ENCODE measurements at regions not wholly inside any gene's neighbourhood (a gene's known extent, or its start where the extent isn't known, plus 50 kb on each side); places are given as distances from the start of the nearest gene placed in this dataset.
A peak's percentile ranks its signal among the peaks of the same experiment; 100 is the strongest.

DNA sequence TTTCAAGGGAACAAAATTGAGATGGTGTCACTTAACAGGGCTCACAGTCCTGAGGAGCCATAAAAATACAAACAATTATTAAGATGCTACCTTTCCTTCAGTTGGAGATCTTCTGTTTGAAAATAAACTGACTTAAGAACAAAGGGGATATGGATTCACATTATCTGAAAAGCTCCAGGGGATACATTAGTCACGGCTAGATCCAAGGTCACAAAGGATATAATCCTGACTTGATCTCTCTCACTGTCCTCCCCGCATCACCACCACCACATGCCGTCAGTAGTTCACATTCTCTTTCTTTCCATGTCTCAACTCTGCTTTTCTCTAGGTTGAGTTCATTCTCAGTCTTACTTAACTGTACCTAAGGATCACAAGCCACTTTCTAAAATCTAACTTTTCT is 530.4 kb upstream of the MARCKS start:
- DNase-seq: no peak

DNA sequence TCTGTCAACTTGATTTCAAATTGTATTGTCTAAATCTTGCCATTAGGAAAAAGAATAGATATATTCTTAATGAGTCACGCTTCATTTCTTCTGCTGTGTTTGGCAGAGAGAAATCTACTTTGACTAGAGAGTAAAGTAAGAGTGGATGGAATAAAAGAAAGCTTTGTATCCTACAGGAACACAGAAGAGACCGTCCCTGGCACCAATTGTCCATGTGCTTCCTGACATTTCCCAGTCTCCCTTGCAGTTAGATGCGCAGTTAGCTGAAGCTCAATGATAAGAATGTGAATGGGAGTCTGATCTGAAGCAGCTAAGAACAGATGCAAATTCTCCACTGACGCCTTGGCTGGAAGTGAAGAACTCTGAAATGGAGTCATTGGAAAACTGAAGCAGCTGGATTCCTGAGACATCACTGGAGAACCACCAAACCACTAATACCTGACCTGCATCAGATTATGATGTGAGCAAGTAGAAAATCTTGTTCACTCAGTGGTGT is 528.2 kb upstream of the MARCKS start:
- no peak for DNase-seq

DNA sequence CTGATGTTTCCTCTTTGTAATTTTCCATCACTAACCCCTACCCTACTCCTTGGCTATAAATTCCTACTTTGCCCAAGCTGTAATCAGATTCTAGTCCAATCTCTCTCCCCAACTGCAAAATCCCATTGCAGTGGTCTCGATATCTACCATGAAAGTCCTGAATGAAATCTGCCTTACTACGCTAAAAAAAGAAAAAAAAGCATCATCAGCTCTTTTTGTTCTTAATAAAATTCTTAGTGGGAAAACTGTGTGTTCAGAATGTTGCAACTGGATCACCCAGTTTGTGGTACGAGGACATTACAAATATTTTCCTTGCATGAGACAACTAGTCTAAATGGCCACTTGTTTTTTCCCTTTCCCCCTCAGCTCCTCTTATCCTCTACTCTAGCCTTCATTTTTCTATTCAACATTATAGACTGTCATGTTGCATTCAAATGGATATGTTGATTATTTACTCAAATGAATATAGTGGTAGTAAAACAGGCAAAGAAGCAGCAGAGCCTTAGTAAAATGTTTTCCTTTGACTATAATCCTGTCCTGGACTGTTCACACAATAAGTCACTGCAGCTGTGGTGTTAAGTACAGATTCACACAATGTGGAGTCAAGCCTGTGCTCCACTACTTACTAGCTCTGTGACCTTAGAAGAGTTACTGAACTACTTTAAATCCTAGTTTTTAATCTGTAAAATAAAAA is 527.1 kb upstream of the MARCKS start:
- DNase-seq: no peak

DNA sequence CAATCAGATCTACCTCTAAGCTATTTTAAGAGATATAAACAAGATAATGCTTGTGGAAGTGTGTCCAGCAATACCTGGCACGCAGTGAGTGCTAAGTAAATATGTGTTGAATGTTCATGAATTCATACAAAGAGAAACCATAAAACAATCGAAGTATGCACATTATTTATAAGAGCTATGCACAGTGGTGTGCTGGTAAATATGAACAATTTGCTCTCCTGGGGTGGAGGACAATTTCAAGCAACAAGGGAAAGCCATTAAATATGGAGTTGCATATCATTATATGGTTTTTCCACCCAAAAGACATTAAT is 526.6 kb upstream of the MARCKS start:
- peak; percentile 68 for DNase-seq

DNA sequence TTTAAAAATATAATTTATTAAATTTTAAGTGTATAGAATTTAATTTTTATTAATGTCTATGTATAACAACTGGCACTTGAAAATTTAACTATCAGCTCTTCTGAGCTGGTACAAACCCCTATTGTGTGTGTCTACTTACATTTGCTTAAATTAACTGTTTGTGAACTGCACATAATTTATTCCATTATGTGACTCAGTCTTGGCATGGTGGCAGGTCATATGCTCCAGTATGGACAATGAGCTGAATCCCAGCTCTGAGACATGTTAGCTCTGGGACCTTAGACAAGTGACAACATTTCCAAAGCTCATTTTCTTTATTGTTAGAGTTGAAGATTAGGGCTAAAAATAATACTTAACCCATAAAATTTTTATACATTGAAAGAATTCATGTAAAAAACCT is 526.1 kb upstream of the MARCKS start:
- no peak for DNase-seq

DNA sequence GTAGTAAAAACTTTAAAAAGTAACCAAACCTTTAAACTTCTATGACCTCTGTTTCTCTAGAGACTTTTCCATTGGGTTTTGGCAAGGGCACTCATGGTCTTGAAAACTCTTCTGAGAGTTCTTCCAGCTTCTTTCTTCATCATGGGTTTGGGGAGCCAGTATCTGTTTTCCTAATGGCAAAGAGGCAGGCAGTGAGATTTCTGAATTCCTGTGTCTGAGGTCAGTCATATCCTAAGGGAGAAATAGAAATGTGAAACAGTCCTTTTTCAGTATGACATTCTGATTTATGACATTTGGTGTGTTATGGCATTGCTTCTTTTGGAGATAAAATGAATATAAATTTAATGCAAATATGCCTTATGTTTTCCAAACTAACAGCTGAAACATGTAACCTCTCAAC is 518.5 kb upstream of the MARCKS start:
- no peak for DNase-seq

DNA sequence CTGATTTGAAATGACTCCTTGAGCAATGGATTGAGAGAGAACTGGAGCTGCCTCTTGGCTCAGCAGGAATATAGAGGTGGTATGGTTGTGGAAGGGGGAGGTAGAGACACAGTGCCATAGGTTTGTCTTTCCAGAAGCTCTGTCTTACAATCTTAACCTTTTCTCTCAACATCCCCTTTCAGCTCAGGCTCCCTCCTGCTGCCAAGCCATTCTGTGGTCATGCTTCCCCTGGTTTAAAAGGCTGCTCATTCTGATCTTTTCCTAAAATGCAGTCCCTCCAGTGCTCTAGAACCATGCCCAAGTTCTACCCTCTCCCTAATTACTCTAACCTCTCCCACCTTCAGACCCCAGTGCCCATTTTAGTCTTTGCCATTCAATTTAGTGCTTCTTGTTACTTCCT is 517.9 kb upstream of the MARCKS start:
- no peak for DNase-seq

DNA sequence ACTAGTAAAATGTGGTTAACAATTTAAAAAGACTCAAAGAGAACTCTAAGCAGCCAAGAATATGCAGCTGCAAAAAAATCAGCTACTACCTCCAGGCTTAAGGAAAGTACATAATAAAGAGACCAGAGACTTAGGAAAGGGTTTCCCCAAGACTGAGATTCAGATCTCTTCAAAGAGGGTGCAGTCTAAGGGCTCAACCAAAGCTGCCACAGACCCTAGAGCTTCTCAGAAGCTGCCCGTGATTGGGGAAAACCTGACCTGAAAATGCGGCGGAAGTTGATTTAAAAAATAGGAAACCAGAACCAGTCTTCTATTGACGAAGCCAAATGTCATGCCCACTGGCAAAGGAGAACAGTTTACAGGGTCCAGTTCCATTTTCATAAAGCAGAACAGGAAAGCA is 516.8 kb upstream of the MARCKS start:
- DNase-seq: no peak

DNA sequence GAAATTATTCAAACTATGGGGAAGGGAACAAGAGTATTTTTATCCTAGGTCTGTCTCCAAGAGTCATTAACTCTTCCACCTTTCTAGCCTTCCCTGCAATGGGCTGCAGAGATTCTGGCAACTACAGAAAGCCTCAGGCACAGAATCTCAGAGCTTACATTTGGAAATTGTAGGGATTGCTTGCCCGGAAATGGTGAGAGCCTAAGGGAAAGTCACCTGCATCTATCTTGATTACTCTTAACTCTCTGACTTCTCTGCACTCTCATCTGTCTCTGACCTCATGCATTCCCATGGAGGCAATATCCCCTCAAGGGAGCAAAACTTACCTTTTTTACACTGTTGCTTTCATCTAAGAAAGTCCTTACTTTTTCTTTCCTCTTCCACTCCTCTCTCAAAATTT is 513.2 kb upstream of the MARCKS start:
- no peak for DNase-seq

DNA sequence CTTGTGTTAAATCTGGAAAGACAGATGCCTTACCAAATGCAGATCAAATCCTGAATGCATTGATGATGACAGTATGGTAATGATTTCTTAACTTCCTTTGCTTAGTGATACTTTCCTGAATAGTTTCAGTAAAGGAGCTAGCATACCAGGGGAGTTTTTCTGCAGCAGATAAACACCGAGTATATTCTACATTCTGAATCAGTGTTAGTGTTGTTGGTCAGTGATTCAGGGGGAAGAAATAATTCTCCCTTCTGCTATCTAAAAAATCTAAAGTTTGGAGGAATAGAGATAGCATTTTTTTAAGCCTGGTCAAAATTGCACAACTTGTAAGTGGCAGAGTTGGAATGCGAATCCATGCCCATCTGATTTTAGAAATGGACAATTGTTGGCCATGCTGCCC is 512.2 kb upstream of the MARCKS start:
- no peak for DNase-seq

DNA sequence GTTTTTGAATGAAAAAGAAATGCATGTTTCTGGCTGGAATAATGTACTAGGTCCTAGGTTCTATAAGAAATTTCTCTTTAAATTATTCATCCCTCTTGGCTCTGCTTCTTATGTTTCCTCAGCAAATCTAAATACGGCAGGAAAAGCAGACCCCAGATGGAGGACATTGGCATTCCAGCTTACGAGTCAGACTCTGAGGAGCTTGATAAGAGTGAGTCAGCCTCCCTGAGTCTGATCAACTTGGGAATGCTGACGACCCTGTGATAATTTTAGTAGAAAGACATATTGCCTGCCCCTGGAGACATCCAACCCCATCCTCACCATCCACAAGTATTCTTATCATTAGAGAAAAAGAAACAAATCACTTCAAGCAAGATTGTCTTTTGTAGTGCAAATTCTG is 509.7 kb upstream of the MARCKS start:
- no peak for DNase-seq

DNA sequence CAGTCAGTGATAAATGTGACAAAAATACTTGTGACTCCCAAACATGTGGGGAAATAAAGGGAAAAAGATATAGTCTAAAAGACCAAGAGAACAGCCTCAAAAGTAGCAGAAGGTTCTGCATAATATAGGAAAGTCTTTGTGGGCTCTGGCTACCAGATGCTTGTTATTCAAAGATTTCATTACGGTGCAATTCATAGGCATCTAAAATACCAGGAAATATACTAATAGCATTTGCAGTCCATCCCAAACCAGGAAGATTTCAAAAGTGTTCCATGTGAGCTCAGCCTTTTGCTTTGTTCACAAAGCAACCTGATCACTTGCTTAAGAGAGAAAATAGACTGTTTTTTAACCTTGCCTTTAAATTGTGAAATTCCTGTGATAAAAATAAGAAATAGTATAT is 506.7 kb upstream of the MARCKS start:
- DNase-seq: no peak

DNA sequence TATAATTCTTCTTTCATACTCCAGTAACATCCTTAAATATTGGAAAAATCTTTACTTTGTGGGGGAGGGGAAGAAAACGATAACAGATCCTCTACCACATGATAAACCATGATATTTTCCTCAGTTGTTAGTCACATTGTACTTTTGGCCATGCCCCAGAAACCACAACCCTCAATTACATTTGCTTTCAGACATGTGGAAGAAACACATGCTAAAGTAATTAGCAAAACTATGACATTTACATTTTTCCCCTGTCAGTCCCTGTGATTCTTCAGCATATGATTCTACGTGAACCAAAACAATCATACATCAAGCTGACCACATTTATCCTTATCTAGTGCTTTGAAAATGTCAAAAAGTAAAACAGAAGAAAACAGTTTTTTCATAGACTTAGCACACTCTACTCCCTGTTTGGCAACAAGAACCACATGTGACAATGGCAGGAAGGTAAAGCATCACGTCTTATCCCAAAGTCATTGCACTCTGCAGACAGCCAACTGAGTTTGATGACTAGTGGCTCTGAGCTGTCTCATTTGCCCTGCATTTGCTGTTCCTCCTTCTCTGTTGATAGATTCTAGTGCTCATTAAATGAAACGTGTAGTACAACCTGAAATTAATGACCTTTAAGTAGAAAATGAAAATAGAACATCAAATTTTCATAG is 505.8 kb upstream of the MARCKS start:
- DNase-seq: no peak

DNA sequence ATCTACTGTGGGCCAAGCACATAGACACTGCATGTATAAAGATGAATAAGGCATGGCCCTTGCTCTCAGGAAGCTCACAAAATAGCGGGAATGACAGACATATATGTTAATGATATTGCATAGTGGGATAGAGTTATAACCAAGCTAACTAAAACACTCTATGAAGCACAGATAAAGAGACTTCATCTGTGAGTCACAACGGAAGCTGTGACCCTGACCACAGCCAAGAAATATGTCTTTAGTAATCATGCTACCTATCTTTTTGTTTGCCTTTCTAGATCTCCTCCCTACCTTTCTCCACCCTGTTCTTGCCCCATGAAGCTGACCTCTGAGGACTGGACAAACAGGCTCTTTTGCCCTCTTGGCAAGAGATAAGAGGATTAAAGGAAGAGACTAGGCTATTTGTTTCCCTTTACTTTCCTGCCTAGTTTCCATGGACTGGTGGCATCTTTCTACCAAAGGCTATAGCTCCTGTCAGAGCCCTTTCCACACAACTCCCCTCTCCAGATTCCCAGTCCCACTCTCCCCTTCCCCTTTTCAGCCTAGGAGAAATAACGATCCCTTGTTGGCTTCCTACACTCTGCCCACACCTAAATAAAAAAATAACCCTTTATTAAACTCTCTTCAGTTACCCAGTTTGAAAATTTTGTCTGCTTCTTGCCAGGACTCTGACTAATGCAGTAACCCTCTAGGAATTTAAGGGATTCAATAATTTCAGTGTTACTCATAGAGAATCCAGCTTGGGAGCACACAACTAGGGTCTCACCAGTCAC is 504.9 kb upstream of the MARCKS start:
- no peak for DNase-seq

DNA sequence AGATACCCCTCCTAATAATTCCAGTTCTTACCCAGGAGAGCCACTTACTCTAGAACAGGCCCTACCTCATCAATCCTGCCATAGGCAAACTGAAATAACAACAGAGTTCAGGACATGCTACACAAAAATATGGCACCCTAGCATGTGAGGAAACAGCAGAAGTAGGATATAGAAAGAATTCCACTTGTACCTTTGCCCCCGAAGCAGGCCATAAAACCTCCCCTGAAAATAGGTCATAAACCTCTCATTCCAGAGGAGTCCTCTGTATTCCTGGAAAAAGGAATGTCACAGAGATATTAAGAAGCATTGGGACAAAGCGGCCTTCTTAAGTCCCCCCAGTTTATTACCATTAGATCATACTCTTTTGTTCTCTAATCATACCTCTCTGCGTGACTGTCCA is 504.3 kb upstream of the MARCKS start:
- DNase-seq: no peak

DNA sequence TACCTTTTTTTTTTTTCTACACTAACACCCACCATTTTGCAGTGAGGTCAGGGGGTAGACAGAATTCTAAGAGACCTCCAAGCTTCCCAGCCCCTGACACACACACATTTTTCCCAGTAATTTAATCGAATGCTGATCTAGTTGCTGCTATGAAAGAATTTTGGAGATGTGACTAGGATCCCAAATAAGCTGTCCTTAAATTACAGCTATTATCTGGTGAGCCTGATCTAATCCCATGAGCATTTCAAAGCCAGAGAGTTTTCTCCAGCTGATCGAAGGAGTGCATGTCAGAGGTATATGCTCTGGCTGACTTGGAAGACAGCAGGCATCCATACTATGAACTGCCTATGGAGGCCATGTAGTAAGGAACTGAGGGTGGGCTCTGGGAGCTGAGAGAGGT is 503.8 kb upstream of the MARCKS start:
- DNase-seq: no peak

DNA sequence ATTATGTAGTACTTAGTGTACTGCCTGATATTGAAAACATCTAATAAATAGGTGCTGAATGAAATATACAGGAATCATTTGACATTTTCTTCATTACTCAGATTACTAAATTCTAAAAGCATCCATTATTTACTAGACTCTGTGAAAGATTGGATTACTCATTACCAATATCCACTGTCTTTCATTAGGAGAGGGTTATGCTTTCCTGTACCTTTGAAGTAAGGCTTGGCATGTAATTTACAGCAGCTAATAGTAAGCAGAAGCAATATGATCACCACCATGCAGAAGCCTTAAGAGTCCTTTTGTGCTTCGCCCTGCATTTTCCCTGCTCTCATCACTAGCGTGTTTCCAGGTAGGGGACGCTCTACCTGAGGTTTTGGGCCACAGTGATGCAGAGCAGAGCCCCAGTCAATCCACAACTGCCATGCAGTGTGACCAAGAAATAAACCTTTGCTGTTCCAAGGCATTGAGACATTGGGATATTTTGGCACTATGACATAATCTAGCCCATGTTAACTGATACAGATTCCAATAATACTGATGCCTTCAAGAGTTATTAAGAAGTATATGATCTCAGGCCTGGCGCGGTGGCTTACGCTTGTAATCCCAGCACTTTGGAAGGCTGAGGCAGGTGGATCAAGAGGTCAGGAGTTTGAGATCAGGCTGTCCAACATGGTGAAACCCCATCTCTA is 502.8 kb upstream of the MARCKS start:
- DNase-seq: no peak

DNA sequence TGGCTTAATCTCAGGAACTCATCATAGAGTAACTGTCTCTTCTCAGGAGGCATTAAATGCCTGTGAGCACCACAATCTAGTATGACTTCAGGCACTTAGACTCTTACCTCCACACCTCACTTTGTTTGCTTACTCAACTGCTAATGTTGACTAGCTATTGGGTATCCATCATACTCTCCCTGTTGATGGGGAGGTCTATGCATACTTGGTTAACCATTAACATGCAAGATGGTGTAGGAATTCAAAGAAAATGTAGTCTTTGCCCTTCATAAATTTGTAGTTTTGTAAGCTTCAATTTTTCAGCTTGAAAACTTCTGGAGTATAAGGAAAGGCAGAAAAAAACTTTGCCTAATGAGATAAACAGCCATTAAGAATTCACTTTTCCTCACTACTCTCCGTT is 501.0 kb upstream of the MARCKS start:
- no peak for DNase-seq

DNA sequence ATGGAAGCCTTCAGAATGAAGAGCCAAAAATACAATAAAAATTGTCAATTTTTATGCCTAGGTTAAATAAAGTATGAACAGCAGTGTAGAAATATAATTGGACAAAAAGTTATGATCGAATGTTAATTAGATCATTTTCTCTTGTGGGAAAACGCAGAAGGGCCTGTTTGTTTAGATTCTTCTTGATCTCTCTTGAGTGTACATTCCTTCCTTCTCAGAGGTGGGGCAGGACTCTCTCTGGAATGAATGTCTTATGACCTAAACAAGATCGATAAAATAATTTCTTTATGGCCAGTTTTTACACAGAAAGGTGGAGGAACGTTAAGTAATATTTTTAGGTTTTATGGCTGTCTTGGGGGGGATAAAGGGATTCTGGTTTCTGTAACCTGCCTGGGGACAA is 500.1 kb upstream of the MARCKS start:
- no peak for DNase-seq

DNA sequence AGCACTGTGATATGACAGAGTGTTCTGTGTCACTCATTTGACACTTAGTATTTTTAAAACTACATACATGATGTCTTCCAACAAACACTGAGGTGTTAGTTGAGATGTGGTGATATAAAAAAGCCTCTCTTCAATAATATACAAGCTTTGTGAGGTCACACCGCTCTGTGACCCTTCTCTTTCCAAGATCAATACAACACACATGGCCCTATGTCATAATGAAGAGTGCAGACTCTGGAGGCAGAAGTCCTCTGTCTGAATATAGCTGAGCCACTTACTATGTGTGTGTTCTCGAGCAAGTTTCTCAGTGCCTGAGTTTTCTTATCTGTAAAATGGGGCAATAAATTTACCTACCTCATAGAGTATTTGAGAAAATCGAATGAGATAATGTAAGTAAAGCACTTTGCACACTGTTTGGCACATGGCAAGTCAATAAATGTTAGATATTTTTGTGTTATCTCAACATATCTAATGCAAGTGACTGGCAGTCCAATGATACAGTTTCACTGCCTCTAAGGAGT is 499.0 kb upstream of the MARCKS start:
- DNase-seq: no peak

DNA sequence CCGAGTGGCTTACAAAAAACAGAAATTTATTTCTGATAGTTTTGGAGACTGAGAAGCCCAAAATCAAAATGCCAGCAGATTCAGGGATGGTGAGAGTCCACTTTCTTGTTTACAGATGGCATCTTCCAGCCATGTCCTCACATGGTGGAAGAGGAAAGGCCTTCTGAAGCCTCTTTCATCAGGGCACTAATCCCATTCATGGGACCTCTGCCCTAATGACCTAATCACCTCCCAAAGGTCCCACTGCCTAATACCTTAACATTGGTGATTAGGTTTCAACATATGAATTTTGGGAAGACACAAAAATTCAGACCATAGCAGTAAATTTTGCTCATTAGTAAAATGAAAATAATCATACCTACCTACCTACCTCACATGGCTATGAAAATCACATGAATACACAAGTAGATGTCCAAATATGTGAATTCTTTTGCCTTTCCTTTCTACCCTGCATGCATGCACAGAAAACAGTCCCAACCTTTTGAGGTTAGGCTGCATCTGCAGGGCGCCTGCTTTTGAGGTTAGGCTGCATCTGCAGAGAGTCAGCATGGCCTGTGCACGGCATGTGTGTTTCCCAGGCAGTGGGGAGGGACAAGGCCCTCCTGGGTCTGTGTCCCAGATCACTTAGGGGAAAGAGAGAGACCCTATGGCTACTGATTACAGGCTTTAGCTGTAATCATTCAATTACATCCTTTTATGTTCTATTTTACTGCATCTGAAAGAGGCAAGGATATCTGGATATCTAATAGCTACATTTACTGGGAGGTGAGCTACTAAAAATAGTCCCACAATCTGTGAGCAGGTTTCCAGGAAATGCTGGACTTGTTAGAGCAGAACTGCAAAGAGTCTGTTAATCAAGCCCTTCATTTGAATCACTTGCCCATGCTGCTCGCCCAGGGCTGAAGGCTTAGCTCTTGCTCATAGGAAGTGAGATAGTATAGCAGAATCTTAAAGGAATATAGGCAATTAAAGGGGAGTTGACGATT is 497.7 kb upstream of the MARCKS start:
- no peak for DNase-seq

DNA sequence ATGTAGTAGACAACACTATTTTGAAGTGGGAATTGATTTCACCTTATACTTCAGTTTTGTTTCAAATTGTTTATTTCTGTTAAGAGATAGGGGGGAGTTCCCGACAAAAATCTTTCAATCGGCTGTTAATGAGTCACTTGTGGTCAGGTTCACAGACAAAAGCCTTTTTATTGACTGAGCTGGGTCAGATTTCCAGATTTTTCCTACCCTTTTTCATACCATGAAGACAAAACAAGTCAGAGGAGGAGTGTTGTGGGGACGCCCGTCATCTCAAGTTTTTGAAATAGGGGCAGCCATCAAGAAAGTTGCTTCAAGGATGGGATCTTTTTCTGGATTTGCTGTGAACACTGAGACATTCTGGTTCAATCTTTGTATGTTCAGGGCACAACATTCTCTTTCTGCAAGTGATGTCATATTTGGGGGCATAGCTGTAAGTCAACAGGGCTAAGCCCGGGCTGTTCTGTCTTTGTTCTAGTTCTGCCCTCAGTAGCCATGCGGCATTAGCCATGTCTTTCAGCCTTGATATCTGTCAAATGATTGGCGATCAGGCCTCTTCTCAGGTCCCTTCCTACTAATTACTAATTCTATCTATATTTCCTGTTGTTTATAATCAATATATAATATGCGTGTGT is 496.0 kb upstream of the MARCKS start:
- DNase-seq: no peak
